ENCODE measurements at regions not wholly inside any gene's neighbourhood (a gene's known extent, or its start where the extent isn't known, plus 50 kb on each side); places are given as distances from the start of the nearest gene placed in this dataset.

- no peak for DNase-seq
Observed at GRCh38 chr6:21524201-21524600, 69.3 kb upstream of the SOX4 start.

GRCh38 chr6:21526974-21527373, 66.6 kb upstream of the SOX4 start:
- DNase-seq: no peak

- DNase-seq: no peak
Observed at GRCh38 chr6:21527731-21528130, 65.8 kb upstream of the SOX4 start.

GRCh38 chr6:21529431-21529830, 64.1 kb upstream of the SOX4 start:
- DNase-seq: no peak

- DNase-seq: no peak
Observed at GRCh38 chr6:21531393-21531792, 62.2 kb upstream of the SOX4 start.

GRCh38 chr6:21533678-21534077, 59.9 kb upstream of the SOX4 start:
- no peak for DNase-seq

- no peak for DNase-seq
Observed at GRCh38 chr6:21536280-21536766, 57.2 kb upstream of the SOX4 start.

- DNase-seq: no peak
Observed at GRCh38 chr6:21537637-21538036, 55.9 kb upstream of the SOX4 start.

GRCh38 chr6:21538186-21538798, 55.3 kb upstream of the SOX4 start:
- DNase-seq: no peak

GRCh38 chr6:21539621-21540100, 53.9 kb upstream of the SOX4 start:
- DNase-seq: no peak
